Stimulated activated CD4-positive, alpha-beta T cell treated with anti-CD3 and anti-CD28 coated beads, Interleukin-12 subunit alpha, Interleukin-12 subunit beta, amount 100 ng/mL, for 24 hours (primary cell): ENCODE measurements at regions not wholly inside any gene's neighbourhood (a gene's known extent, or its start where the extent isn't known, plus 50 kb on each side); places are given as distances from the start of the nearest gene placed in this dataset.

Experiments used
- DNase-seq, 2 experiments: peaks; one replicate each; pipeline ENCODE4 v3.0.0-alpha.2; 2020; ENCODE audit warnings: low read depth in 2 of 2

DNA sequence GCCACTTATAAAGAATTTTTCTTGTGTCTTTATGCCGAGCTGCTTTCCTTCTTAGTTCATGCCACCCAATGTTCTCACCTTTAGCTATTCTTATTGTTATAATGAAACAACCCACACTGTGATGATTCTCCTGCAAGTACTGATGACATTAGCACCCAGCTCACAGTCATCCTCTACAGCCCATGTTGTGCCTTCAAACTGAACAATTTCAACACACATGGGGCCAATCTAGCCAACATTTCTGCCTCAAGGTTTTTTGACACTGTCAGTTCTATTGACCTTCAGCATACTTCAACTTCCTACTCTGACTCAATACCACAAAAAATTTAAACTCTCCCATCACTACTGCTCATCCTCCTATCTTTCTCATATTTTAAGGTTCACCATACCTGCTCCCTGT lies 752.4 kb downstream of the FGF9 start:
- no peak for DNase-seq

DNA sequence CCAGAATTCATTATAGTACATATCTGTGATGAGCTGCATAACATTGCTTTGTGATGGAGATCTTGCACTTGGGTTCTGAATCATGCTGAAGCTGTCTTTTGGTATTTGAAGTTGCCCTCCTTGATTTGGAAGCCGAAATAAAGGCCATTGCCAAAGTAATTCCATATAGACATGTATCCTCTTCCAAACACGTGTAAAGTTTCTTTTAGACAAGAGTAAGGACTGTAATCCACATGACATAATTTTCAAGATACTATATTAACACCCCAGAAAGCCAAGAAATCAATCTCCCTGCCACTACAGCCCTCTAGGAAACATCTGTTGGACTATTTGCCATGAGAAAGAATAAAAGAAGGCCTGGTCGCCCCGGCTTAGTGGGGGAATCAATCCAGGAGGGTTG lies 754.2 kb downstream of the FGF9 start:
- no peak for DNase-seq

DNA sequence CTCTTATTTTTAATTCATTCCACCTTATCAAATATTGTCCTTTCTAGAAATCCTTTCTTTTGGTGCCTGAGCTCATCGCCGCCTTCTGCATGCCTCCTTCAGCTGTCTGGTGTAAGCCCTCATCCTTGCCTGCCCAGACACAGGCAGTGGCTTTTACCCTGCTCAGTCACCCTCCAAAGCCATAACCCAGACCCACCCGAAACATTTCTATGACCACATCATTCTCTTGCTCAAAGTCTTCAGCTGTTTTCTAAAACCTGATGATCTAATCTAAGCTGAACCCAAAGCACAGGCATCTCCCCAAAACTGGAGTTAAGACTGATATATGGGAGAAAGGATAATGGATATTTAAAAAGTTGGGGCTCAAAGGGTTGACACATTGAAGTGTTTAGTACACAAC lies 753.7 kb upstream of the SGCG start:
- no peak for DNase-seq

DNA sequence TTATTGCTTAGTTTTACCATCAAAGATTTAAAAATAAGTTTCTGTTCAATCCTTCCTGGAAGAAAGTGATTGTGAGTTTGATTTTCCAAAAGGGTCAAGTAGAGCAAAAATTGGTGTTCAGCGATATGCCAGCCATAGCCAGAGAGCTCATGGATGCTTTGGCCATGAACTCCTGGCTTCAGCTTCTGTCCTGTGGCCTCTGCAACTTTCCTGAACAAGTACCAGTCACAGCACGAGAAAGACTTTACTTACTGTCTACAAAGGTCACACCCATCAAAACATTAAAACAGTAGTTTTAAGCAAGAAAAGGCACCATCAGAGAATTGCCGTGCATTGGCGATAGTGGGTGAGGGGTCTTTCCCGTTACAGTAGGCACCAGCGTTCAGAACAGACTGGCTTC lies 753.0 kb upstream of the SGCG start:
- DNase-seq: no peak

DNA sequence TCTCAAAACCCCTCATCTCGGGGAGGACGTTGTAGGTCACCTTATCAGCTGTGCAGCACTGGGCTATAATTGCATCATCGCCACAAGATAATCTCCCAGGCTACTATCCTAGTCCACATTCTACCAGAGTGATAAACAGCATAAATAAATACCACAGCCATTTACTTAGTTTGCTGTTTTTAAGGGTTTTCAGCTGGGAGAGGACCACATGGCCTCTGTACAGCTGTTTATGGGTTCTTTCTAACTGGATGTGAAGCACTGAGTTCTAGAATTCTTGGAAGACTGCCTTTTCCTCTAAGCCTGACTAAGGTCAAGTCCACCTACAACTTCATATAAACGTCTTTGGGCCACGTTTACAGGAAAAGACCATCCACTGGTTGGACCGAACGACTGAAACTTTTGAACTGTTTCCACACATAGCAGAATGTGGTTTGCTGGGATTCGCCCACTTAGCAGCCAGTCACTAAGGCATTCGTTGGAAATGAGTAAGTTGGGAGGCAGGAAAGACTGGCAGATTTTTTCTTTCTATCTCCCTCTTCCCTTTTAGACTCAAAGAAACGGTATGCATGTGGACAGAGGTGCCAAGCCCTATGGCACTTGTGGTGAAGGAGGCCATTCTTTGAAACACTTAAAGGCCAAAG lies 752.5 kb upstream of the SGCG start:
- no peak for DNase-seq

DNA sequence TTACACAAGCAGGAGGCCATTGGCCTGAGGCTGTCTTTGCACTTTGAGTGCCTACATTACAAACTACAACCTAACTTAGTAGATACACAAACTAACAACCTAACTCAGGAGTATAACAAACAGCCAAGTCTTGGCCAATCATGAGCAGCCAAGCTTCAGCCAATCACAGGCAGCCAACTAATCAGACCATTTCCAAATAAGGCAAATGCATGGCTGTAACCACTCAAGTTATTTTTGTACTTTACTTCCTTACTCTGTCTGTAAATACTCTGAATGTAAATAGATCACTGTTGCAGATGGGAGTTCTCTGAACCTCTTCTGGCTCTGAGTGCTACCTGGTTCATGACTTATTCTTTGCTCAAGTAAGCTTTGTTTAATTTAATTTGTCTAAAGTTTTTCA lies 748.1 kb upstream of the SGCG start:
- no peak for DNase-seq

DNA sequence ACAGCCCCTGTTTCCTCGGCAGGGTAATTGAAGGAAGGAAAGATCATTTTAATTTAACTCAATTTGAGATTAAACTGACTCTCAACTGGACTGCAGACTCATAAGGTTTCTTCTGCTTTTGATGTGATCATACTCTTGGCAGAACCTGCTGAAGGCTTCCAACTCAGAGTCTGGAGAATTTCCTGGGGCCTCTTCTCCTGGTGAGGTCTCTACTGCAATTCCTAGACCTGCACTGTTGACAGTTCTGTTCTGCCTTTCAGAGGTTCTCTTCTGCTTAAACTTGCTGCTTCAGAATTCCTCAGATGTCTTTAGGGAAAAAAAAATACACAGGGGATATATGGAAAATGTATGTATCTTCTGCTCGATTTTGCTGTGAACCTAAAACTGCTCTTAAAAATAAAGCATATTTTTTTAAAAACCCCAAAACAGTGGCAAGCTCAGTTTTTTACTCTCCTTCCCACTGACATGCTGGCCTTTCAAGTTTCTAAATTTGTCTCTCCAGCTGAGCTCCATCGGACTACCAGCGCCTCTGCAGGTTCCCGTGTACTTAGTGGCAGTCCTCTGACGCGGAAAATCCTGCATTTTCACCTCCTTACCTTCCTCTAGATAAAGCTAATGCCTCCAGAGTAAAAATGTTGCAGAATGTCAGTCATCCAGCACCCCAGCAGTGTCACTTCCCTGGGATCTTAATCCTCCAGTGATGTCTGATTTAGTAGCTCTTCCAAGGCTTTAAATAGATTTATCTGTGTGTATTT lies 733.5 kb upstream of the SGCG start:
- DNase-seq: no peak

DNA sequence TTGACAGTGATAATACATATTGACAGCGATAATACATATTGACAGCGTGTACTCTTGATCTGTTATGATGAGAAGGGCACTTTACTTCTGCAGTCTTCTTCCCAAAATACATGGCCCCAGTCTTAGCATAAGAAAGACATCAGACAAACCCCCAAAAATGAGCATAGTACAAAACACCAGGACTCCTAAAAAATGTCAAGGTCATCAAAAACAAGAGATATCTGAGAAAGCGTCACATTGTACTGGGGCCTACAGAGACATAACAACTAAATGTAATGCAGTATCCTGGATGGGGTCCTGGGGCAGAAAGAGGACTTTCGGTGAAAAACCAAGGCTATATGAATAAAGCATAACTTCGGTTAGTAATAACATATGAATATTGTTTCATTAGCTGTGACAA lies 731.5 kb upstream of the SGCG start:
- no peak for DNase-seq

DNA sequence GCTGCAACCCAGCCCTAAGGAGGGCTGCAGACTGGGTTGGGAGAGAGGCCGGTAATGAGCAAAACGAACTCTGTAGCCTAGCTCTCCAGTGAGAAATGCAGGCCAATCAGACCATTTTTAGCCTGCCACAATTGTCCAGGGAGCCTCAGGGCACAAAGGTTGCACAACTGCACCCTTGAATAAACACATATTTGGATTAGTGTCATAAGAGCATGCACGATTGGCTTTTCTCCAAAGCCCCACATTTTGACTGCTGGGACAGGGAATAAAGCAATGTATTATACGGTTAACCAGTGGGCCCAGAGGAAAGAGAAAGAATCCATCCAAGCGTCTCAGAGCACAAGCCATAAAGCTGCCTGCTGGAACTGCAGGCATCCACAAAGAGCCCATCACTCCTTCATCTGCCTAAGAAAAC lies 729.4 kb upstream of the SGCG start:
- no peak for DNase-seq

DNA sequence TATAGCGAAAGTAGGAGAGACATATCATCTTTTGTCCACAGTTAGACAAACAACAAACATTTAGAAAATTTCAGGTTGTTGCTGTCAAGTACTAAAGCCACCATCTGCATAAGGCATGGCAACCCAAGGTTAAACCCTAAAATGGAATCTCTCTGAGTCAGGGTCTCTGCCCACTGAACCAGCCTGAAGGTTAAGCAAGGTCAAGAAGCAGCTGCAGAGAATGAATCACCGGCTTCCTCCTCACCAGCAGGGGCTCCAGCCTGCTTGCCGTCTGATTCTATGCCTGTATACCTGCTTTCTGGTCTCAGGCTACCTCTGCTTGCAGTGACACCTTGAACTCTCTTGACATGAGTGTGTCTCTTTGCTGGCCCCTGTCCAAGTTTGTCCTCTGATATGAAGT lies 726.2 kb upstream of the SGCG start:
- DNase-seq: no peak

DNA sequence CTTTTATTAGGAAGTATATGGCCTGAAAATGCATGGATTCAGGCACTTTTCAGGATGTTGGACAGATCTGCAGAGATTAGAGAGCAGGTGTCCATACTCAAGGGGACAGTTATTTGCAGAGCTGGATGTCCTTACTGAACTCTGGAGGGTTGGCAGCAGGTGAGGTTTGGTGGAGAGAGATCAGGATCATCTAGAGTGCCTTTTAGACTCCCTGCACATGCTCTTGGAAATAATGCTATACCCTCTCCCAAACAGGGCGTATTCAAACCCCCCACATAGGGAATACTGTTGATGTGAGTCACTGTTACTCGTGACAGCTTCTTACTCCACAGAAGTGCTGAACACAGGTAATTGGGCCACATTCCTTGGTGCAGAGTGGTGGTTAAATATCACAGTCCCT lies 725.7 kb upstream of the SGCG start:
- no peak for DNase-seq

DNA sequence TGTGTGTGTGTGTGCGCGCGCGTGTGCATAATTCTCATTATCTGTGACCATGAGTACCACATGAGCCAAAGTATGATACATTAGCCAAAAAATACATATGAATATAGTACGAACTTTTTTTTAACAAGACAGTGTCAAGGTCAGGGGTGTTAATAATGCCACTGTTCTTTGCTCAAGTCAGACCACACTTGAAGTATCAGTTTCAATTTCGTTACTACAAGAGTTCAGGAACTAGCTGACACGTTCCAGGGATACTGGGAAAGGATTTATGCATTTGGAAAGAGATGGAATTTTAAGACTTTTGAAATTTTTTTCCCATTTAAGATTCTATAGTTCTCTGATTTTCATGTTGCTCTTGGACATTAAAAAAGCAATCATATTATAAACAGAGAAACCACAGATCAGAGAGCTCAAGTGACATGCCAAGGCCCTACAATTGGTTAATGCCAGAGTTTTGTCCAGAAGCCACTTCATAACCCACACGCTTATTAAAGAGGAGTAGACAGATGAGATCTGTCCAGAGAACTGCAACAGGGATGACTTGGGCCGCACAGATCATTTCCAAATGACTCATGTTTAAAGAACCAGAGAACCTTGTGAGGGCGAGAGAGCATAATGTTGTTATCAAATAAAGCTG lies 718.8 kb upstream of the SGCG start:
- no peak for DNase-seq

DNA sequence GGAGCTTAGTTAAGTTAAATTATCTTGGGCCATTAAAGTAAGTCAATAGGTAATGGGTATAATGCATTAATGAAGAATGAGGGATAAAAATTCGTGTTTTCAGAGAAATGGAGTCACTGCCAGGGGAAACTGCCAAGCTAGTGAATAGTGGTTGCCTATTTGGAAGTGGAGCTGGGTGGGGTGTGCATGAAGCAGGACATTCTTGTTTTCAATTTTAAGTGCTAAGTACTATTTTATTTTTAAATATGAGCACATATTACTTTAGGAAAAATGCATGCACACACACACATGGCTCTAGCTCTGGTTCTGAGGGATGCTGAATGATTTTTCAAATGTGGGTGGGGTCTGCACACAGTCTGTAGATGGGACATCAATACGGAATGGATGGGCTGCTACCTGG lies 717.7 kb upstream of the SGCG start:
- DNase-seq: no peak

DNA sequence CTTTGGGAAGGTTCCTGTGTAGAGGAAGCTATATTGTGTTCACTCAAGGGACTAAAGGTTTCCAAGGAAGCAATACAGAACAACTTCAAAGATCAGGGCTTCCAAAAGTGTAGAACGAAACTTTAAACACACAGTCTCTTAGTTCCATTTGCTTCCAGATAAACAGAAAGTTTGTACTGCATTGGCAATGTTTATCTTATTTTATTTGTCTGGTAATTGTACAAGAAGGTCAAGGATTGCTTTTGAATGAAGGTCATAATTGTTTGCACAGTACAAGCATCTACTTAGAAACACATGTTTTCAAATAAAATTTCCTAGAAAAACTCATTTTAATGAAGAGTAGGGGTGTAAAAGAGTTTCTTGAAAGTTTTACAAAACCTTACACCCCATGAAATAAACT lies 712.7 kb upstream of the SGCG start:
- no peak for DNase-seq

DNA sequence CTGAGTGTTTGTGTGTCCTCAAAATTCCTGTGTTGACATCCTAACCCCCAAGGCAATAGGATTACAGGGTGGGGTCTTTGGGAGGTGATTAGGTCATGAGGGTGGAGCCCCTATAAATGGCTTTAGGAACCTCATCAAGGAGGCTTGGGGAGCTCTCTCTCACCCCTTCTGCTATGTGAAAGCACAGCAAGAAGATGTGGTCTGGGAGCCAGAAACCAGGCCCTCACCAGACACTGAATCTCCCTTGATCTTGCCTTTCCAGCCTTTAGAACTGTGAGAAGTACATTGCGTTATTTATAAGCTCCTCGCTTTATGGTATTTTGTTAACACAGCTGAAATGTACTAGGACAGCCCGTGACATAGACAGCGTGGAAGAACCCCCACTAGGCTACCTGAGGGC lies 712.0 kb upstream of the SGCG start:
- no peak for DNase-seq

DNA sequence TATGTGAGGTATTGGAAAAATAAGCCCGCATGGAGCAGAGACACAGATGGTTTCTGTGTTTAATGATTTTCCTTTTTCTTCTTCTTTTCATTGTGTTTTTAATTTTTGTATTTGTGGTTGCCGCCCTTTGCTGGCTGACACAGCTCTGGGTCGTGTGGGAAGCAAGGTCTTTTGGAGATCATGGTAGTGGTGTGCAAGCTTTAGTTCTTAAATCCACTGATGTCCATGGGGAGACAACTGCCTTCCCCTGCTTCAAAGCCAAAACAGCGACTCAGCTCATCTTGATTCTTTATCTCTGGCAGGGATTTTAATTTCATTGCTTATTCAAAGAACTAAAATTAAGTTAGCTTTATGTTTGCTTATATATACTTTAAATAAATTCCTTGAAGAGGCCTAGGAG lies 711.3 kb upstream of the SGCG start:
- no peak for DNase-seq

DNA sequence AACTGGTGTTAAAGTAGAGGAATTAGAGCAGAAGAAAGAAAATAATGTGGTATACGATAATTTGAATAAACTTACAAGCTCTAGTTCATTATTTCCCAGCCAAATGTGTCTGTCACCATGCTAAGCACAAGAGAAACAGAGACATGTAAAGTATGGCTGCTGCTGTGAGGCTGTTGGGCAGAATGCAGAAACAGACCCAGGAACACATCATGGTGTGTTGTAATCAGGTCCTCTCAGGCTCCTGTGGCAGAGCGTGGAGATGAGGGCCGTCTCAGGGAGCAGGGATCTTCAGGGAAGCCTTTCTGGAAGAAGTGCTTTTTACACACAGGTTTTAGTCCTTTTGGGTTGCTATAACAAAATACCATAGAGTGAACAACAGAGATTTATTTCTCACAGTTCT lies 710.7 kb upstream of the SGCG start:
- no peak for DNase-seq

DNA sequence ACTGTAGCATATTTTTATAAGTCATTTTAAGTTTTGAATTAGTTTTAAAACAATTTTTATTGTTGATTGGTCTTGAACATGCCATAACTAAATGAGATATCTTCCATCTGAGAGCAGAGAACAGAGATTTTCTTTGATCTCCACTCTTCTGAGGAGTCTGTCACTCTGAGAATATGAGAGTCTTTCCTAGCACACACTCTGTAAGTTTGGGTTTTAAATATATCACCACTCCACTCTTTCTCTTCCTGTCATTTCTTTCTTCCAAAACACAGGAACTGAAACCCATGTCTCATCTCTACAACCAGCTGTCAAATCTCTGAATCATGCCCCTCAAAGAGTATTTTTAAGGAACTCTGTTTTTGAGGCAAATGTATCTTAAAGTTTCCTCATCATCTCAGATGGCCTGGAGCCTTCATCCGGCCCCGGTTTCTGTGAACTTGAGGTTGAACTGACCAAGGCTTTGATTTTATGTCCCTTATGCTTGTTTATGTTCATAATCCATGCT lies 698.2 kb upstream of the SGCG start:
- no peak for DNase-seq

DNA sequence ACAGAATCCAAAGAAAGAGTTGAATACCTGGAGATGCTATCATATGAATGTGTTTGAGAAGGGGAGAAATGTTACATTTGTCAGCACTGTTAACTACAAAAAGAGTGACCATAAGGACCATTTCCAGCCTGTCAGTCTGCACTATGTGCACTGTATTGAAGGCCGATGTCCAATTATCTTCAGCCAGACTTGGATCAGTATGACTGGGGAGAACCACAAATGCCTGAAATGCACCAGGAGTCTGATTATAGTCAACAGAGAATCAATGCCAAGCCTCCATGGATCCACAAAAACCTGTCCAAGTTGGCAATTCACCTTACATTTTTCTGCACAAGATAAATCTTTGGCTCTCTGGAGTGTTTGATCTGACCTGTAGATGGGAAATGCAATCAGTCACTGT lies 697.5 kb upstream of the SGCG start:
- DNase-seq: no peak

DNA sequence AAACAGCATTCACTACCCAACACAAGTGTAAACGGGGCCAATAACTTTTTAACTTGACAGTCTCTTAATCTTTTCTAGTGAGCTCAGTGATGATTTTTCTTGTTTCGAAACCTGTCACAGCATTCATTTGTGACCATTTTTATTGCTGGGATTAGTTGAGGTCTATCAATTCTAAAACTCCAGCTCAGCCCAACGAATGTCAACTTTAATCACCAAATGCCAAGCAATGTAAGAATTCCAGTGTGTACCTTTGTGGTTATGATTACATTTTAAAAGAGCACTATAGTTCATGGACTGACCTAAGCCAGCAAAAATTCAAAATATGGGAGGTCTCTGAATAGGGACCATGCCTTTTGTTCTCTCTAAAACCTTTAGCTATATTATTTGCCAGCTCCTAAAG lies 694.3 kb upstream of the SGCG start:
- DNase-seq: no peak

DNA sequence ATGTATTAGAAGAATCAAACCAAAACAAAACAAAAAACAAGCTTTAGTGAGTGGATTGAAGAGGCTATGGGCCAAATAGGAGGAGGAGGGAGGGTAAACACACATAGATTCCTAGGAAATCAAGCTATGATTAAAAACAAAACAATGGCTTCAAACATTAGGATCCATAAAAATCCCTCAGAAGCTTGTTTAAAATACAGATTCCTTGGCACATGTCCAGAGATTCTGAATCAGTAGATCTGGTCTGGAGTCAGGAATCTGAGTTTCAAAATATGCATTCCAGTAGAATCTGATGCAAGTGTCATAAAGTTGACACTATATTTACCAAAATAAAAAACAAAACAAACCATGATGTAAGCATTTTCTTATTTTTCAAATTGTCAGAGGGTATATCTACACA lies 692.8 kb upstream of the SGCG start:
- DNase-seq: no peak

DNA sequence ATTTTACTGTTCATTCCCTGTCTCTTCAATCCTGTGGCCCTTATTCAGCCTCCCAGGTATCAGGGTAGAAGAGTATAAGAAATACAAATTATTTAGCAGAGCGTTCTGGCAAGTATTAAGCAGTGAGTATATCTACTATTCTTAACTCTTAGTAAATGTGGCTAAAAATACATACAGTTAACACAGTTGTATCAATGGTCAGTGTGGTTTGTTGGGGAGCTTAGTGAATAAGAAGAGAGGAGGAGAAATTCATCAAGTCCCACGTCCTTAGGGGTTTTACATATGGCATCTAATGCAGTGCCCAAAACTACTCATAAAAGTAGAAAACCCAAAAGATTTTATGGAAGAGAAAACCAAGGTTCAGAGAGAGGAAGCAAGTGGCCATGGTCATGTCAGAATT lies 691.0 kb upstream of the SGCG start:
- no peak for DNase-seq

DNA sequence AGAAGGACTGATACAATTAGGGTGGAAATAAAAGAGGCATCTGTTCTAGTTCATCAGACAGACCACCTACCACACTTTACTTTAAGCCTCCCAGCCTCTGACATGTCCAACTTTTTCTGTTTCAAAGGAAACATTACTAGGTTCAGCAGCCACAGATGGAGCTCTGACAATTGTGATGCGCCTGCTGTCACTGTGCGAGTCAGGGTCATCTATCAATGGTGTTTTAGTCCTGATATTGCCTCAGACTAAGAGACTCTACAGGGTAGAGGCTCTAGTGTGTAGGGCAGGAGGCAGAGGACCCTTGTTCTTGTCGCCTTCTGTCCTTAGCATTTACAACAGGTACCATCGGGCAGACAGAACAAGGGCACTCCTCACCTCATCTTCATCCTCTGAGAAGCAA lies 685.0 kb upstream of the SGCG start:
- DNase-seq: no peak
